Effector CD8-positive, alpha-beta T cell (primary cell): ENCODE measurements at regions not wholly inside any gene's neighbourhood (a gene's known extent, or its start where the extent isn't known, plus 50 kb on each side); places are given as distances from the start of the nearest gene placed in this dataset.

Experiments
- DNase-seq: peaks from one replicate; lab custom pipeline; 2025; lab: John Stamatoyannopoulos, UW

DNA sequence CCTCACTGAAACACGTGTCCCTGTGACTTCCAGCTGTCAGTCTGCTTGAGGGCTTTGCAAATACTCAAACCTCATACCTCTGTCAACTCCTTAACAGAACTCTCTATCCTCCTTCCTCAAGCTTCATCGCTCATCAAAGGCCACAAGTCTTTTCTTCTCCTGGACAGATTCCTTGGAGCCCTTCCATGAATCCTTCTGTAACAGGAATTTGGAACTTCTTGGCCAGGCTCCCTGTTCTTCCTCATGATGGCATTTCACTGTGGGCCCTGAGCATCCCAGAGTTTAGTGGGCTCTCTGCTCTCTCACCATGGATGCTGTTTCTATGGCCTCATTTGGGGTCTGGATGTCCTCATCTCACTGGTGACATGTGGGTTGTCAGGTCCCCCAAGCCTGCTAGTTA lies 105.0 kb upstream of the TLE3 start:
- no peak for DNase-seq

DNA sequence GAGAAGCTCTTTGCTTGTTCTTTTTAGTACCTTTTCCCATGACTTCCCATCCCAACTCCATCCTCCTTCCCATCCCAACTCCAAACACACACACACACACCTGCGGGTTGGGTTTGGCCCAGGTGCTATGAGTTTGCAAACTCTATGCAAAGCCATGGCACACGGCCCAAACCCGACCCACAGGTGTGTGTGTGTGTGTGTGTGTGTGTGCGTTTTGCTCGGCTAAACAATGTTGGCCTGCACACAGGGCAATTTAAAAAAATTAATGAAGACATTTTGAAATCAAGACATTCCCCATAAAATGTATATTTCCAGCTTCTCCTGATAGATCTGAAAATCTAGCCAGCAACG lies 103.7 kb upstream of the TLE3 start:
- no peak for DNase-seq

- no peak for DNase-seq
Observed at GRCh38 chr15:70200511-70201424, 103.1 kb upstream of the TLE3 start.

- no peak for DNase-seq
Observed at GRCh38 chr15:70199540-70200410, 102.1 kb upstream of the TLE3 start.

- DNase-seq, result no peak
Observed at GRCh38 chr15:70199124-70199482, 101.4 kb upstream of the TLE3 start.

GRCh38 chr15:70198441-70199123 lies 100.9 kb upstream of the TLE3 start:
- DNase-seq, result no peak

DNA sequence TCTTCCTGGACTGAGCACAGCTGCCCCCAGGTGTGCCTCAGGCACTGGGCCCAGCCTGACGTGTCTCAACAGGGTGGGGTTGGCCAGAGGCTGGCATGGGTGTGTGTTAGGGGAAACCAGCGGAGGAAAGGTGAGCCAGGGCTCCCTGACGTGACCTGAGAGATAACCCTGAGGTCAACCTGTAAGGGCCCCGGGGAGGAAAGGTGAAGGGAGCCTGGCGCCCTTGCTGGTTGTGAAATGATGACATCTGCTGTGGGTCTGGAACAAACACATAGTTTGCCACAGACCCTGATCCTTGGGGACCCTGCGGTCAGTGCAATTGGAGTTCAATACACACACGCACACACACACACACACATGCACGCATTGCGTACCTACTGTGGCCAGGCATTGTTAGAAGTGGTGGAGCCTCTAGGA lies 100.2 kb upstream of the TLE3 start:
- DNase-seq, result no peak

DNA sequence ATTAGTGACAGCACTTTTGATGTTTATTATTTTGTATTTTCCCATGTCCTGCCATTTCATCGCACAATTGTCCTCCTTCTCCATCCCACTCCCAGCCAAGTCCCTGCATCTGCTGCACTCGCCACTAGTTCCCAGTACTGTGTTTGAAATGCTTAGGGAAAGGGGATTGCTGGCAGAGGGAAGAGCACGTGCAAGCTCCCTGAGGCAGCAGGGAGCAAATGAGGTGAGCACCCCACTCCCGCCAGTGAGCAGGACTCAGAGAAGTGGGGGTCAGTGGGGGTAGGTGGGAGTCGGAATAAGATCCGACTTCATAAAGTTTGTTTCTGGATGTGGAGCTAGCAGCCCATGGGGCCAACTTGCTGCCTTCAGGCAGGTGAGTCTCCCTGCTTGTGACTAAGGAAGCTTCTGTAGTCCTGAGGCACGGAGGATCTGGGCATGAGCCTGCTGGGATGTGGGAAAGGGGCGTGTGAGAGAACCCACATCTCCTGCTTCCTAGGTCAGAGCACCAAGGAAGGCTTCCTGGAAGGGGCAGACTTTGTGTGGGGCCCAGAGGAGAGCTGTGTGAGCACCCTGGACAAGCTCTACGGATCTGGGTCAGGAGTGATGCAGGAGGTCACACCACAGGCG lies 99.7 kb upstream of the TLE3 start:
- DNase-seq, result no peak

- DNase-seq, result no peak
Observed at GRCh38 chr15:70196372-70197316, 98.9 kb upstream of the TLE3 start.

GRCh38 chr15:70195587-70196305 lies 98.0 kb upstream of the TLE3 start:
- DNase-seq, result no peak

DNA sequence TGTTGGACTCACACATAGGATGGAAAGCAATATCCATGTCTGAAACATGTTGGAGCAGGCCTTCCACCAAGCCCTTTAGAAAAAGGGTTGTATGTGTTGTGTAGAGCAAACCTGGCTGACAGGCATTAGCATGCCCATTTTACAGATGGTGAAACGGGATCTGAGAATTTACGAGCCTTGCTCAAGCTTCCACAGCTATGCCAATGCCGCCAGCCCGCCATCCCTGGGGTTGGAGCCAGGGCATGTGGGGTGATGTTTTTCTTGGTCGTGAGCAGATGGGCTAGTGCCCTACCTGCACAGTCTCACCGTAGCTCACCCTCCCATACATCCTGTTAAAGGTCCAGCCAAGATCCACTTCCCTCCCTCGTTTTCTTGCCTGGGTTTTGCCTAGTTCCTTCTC lies 97.5 kb upstream of the TLE3 start:
- DNase-seq, result no peak

- no peak for DNase-seq
Observed at GRCh38 chr15:70194266-70194665, 96.5 kb upstream of the TLE3 start.

- no peak for DNase-seq
Observed at GRCh38 chr15:70193734-70194133, 96.0 kb upstream of the TLE3 start.

DNA sequence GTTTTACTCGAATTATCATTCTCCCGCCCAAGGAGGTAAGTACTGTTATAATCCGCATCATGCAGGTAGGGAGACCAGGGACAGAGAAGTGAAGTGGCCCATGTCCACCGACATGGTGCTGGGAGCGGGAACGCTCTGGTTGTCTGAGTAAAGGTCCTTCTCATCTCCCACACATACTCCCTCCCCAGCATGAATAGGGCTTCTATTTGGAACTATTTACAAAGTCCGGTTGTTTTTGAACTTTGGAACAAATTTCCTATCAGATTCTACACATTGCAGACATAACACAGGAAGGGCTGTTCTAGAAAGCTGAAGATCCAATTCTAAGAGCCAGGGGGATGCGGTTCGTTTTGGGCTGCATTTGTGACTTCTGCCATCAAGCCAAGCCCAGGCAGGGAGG lies 94.8 kb upstream of the TLE3 start:
- no peak for DNase-seq

DNA sequence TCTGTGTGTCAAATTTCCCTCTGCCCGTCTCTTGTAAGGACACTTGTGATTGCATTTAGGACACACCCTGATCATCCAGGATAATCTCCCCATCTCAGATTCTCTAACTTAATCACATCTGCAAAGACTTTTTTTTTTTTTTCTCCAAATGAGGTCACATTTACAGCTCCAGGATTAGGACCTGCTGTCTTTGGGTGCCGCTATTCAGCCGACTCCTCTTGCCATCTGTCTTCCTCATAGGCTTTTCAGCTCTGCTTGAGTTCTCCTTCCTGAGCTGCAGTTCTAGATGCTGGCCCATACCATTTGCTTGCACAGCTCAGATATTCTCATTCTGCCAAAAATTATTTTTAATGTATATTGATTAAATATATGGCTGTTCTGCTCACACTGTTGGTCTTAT lies 94.3 kb upstream of the TLE3 start:
- no peak for DNase-seq

GRCh38 chr15:70190965-70191364 lies 93.2 kb upstream of the TLE3 start:
- DNase-seq, result no peak

GRCh38 chr15:70189826-70190695 lies 92.3 kb upstream of the TLE3 start:
- no peak for DNase-seq

DNA sequence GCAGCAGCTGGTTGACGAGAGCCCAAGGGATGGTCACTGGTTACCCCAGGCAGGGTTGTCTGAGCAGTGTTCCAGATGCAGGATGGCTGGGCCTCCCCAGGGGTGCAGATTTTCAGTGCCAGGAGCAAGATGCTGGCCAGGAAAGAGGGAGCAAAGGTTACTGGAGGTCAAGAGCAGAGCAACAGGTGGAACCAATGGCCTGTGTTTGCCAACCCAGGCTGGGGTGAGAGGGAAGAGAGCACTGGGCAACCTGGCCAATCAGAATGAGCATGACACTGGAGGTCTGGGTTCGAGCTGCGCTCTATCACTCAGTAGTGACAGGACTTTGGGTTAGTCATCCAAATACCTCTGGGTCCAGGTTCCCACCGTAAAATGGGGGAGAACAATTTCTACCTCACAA lies 90.6 kb upstream of the TLE3 start:
- DNase-seq, result no peak

DNA sequence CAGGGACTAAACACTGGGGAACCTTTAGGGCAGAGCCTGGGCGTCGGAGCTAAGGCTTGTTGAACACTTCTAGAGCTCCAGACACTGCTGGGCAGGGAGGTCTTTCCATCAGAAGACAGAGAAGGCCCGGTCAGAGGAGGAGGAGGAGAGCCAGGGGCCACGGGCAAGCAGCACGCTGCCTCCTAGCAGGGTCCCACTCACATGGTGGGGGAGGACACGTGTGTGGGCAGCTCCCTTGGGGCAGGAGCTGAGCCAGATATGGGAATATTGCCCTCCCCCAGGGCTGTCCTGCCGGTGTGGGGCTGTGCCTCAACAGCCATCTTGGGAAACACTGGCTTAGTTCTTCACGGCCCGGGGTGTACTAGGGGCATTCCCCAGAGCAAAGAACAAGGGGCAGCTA lies 89.6 kb upstream of the TLE3 start:
- no peak for DNase-seq
